Non-pigmented ciliary epithelial cell (primary cell): ENCODE measurements at regions not wholly inside any gene's neighbourhood (a gene's known extent, or its start where the extent isn't known, plus 50 kb on each side); places are given as distances from the start of the nearest gene placed in this dataset.

Source experiments
- DNase-seq: peaks from one replicate; pipeline ENCODE4 v3.0.0-alpha.2; 2010; ENCODE audit warnings: low read depth

- DNase-seq = no peak
Observed at GRCh38 chr16:49127103-49127502, 154.5 kb downstream of the CBLN1 start.

- DNase-seq = no peak
Observed at GRCh38 chr16:49121636-49122035, 160.0 kb downstream of the CBLN1 start.

- DNase-seq = no peak
Observed at GRCh38 chr16:49120631-49121030, 161.0 kb downstream of the CBLN1 start.

DNA sequence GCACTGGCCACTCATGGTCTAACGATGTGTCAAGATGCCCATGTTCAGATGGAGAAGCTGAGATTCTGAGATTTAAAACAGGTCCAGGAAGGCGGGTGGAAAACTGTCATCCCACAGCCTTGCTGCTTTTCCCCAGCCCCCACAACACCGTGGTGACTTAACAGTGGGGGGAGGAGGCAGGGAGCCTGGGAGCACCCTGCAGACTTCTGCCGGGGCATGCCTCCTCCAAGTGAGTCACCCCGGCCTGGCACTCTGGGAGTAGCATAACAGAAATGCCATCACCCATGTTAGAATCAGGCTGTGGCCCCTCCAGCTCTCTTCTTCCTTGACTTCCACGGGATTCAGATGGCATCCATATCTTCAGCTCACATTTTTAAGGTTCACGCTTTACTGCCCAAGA is 164.8 kb downstream of the CBLN1 start:
- DNase-seq = no peak

GRCh38 chr16:49115956-49116355 is 165.7 kb downstream of the CBLN1 start:
- DNase-seq = no peak

- DNase-seq = no peak
Observed at GRCh38 chr16:49112754-49113153, 168.9 kb downstream of the CBLN1 start.

- DNase-seq = no peak
Observed at GRCh38 chr16:49111351-49111750, 170.3 kb downstream of the CBLN1 start.

GRCh38 chr16:49108611-49109010 is 173.0 kb downstream of the CBLN1 start:
- no peak for DNase-seq

DNA sequence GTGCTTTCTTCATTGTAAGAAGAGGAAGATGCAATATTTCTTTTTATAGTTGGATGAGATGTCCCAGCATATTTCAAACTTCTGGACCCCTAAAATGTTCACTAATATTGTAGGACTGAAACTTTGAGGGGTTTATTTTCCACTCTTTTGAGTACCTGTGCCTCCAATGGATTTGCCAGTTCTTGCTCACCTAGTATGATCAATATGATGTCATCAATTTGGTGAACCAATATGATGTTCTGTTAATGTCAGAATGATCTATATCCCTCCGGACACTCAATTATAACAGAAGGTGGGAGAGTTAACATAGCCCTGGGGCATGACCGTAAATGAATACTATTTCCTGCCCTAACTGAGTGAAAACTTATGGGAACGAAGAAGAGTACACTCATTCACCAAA is 178.3 kb downstream of the CBLN1 start:
- no peak for DNase-seq

GRCh38 chr16:49101997-49102396 is 179.6 kb downstream of the CBLN1 start:
- no peak for DNase-seq

DNA sequence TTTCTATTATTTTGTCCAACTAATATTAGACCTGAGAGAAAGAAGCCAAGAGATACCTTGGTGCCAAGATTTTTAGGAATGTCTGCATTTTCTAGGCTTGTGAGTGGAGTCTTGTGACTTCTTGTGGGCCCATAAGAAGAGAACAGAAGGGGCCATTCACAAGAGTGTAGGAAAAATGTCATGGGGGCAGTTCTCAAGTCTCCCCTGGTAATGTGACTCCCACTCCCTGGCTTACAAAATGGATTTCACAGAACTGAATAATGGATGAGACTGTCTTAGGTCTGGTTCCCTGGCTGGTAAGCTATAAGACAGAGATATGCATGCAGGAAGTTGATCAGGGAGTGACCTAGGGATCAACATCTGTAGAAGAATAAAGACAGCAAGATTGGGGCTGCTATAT is 181.3 kb downstream of the CBLN1 start:
- no peak for DNase-seq

GRCh38 chr16:49097964-49098363 is 183.7 kb downstream of the CBLN1 start:
- no peak for DNase-seq

- no peak for DNase-seq
Observed at GRCh38 chr16:49096176-49096945, 185.3 kb downstream of the CBLN1 start.

- no peak for DNase-seq
Observed at GRCh38 chr16:49095539-49095938, 186.1 kb downstream of the CBLN1 start.

GRCh38 chr16:49094471-49094870 is 187.2 kb downstream of the CBLN1 start:
- DNase-seq = no peak

DNA sequence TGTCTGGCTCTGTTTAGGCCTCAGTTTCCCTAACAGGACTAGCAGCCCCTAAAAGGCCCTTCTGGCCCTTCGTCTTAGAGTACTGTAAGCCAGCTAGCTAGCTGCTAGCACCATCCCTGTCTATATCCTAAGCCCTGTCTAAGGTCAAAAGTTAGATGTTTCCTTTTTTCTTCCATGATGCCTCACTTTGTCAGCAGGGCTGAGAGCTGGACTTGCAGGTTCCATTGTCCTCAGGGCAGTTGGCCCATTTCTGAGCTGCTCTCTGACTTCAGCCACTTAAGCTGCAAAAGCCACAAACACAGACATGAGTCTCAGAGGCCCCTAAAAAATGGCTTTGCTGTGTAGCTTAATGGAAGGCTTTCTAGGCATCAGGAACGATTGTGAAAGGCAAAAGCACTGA is 187.7 kb downstream of the CBLN1 start:
- no peak for DNase-seq

- no peak for DNase-seq
Observed at GRCh38 chr16:49092704-49093103, 188.9 kb downstream of the CBLN1 start.

DNA sequence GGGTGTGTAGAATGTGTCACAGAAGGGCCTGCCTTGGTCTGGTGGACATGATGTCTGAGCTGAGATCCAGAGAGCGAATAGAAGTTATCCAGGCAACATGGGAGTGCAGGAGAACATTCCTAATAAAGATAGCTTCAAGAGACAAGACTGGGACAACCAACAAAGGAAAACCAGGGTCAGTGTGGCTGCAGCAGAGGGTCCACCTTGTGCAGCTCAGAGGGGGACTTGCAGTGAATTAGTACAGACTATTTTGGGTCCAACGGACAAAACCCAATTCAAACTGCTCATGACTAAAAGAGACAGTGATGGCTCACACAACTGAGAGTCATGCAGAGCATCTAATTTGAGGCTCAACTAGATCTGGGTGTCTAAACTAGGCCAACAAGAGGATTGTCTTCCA is 192.1 kb downstream of the CBLN1 start:
- no peak for DNase-seq

DNA sequence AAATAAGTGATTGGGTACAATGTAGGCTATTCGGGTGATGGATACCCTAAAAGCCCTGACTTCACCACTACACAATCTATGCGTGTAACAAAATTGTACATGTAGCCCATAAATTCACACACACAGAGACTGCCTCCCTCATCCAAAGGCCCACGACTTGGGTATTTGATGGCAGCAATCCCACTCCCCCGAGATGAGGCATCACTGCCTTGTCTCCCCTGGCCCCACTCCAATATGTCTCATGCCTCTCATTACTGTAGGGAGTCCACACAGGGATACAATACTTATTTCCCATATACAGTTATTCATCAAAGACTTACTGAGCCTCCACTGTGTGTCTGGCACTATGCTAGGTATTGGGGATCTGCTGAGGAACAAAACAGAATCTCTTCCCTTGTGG is 192.6 kb downstream of the CBLN1 start:
- DNase-seq = no peak

DNA sequence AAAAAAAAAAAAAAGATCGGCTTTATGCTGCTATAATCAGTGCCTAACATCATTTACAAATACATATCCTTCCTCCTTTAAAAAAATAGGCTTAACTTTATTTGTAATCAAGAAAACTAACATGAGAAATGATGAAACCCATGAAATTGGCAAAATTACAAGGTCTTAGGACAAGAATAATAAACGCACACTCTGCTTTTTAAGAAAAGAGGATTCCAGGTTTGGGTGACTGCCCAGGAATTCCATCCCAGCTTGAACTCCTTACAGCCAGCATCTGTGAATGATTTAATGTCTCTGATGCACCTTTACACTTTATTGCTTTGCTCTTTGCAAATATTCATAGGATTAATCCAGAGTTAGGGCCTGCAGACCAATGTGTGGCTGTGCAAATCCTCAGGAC is 196.0 kb downstream of the CBLN1 start:
- no peak for DNase-seq

- no peak for DNase-seq
Observed at GRCh38 chr16:49084628-49085390, 196.8 kb downstream of the CBLN1 start.

DNA sequence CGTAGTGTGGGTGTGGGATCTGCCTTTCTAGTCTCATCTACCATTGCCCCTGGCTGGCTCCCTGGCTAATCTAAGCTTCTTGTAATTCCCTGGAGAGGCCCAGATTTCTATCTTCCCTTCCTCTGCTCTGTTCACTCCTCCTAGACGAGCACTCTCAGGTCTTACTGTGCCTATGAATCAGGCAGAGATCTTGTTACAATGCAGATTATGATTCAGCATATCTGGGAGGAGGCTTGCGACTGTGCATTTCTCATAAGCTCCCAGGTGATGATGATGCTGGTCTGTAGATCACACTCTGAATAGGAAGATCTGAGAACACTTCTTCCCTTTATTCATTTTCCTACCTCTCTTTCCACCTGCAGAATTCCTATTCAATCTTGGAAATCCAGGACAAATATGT is 200.1 kb downstream of the CBLN1 start:
- DNase-seq = no peak

DNA sequence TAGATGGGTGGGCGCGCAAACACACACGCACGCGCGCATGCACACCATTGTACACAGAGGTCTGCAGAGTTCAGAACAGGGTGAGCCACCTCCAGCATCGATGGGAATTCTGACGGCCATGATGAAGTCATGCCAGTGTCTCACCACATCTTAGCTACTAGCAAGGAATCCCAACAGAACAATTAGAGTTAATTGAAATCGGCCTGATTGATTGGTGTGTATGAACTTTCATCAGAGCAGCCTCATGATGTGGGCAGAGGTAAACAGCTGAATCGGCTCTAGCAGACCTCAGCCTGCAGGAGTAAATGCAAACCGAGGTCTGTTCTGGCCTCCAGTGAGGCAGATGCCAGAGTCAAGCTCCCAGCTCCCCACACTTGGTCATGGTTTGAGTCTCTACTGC is 200.6 kb downstream of the CBLN1 start:
- DNase-seq = no peak

- DNase-seq = no peak
Observed at GRCh38 chr16:49078571-49078970, 203.1 kb downstream of the CBLN1 start.
